BLaER1 (cell line): ENCODE measurements at regions not wholly inside any gene's neighbourhood (a gene's known extent, or its start where the extent isn't known, plus 50 kb on each side); places are given as distances from the start of the nearest gene placed in this dataset.

Source experiments
- H3K27ac ChIP-seq: shearing (Covaris generic); formaldehyde crosslinking; 2 replicates; pipeline ENCODE4 v1.8.1; 2022
- H3K27me3 ChIP-seq: shearing (Covaris generic); formaldehyde crosslinking; 2 replicates; pipeline ENCODE4 v1.8.1; 2022
- H3K36me3 ChIP-seq: shearing (Covaris generic); formaldehyde crosslinking; 2 replicates; pipeline ENCODE4 v1.8.1; 2022
- H3K4me1 ChIP-seq: shearing (Covaris generic); formaldehyde crosslinking; 2 replicates; pipeline ENCODE4 v1.8.1; 2022
- H3K4me2 ChIP-seq: shearing (Covaris generic); formaldehyde crosslinking; 2 replicates; pipeline ENCODE4 v1.8.1; 2022
- H3K4me3 ChIP-seq: shearing (Covaris generic); formaldehyde crosslinking; 2 replicates; pipeline ENCODE4 v1.8.1; 2022
- H3K9ac ChIP-seq: shearing (Covaris generic); formaldehyde crosslinking; 2 replicates; pipeline ENCODE4 v1.8.1; 2022
- H3K9me3 ChIP-seq: shearing (Covaris generic); formaldehyde crosslinking; 2 replicates; pipeline ENCODE4 v1.8.1; 2022
- H4K20me1 ChIP-seq: shearing (Covaris generic); formaldehyde crosslinking; 2 replicates; pipeline ENCODE4 v1.8.1; 2022
- Cebpa-rat ChIP-seq: shearing (Covaris generic); IDR thresholded peaks from 2 replicates; pipeline ENCODE4 v1.8.1; 2022

DNA sequence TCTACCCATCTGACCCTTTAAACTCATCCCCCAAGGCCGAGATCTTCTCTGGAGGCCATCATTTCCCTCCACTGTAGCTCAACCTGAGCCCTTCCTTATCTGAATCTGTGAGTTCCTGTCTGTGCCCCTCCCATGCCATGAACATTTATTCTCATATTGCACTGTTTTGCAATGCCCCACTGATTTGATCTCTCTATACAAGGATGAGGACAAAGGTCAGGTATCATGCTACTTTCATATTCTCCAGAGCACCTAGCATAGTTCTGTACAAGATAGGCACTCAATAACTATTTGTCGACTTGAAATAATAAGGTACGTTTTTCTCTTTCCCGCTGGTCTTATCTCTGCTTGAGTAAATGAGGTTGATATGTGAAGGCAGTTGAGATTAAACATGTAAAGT lies 135.5 kb downstream of the KLF5 start:
- Histone ChIP-seq H3K36me3 (no peaks in the 10 kb centered on the region), H3K4me3 (no peak overlapping the region), H4K20me1 (no peaks in the 10 kb centered on the region), H3K27ac (no peak overlapping the region), H3K4me2 (no peak overlapping the region), H3K9me3 (no peaks in the 10 kb centered on the region), H3K4me1 (no peaks in the 10 kb centered on the region), H3K9ac (no peak overlapping the region), H3K27me3 (no peaks in the 10 kb centered on the region)
- TF ChIP-seq Cebpa-rat, result no peak

DNA sequence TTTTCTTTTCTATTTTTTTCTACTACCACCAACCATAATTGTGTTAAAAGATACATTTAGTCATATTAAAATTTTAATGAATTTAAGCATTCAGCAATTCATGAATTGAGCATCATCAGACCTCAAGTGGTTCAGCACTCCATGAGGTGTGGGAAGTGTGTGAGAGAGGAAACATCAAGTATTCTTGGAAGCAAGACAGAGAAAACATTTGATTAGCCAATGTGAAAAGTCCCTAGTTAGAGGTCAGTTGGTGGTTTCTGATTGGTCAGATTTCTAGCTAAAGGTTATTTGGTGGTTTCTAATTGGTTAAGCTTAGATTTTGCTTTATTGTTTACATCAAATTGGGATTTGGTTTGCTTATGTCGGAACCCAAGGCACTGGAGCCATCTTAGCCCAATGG lies 134.7 kb downstream of the KLF5 start:
- Histone ChIP-seq H3K4me1 (no peaks in the 10 kb centered on the region), H3K27me3 (no peaks in the 10 kb centered on the region), H3K27ac (no peak overlapping the region), H4K20me1 (no peaks in the 10 kb centered on the region), H3K4me2 (no peak overlapping the region), H3K9ac (no peak overlapping the region), H3K9me3 (no peaks in the 10 kb centered on the region), H3K36me3 (no peaks in the 10 kb centered on the region), H3K4me3 (no peak overlapping the region)
- no peak for TF ChIP-seq Cebpa-rat

DNA sequence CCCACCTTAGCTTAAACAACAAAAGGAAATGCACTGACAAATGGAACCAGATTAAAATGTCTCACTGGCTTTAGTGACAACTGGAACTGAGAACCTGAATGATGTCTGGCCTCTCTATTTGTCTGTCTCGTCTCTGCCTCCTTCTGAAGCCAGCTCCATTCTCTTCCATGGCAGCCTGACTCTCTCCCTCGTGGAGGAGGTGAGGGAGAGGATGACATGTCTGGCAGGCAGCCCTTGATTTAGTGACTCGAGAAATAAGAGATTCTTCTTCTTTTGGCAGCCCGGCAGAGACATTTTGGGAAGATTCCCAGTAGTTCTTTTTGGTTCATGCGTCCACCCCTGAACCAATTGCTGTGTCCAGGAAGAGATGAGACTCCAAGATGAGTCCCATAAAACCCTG lies 131.7 kb downstream of the KLF5 start:
- no peaks in the 10 kb centered on the region for H4K20me1 ChIP-seq
- no peaks in the 10 kb centered on the region for H3K9me3 ChIP-seq
- H3K4me3 ChIP-seq, result no peak overlapping the region
- no peaks in the 10 kb centered on the region for H3K27me3 ChIP-seq
- no peak overlapping the region for H3K27ac ChIP-seq
- TF ChIP-seq Cebpa-rat, result no peak
- no peaks in the 10 kb centered on the region for H3K4me1 ChIP-seq
- no peak overlapping the region for H3K9ac ChIP-seq
- no peak overlapping the region for H3K4me2 ChIP-seq
- no peaks in the 10 kb centered on the region for H3K36me3 ChIP-seq

DNA sequence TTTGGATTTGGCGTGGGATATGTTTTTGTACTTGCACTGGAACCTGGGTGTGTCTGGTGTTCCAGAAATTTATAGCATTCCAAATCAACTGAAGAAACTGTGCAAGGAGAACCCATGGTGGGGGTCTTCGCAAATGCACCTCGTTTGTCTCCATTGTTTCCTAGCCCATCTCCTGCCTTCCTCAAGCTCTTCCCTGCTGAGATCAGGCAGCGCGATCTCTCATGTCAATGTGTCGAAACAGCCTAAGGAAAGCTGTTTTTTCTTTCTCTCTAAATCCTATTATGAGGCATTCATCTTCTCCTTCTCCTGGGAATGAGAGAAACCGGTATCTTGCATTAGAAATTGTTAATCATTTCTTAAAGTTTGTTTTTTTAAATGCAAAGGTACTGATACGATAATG lies 131.0 kb downstream of the KLF5 start:
- no peaks in the 10 kb centered on the region for H4K20me1 ChIP-seq
- H3K9ac ChIP-seq, result no peak overlapping the region
- no peaks in the 10 kb centered on the region for H3K4me1 ChIP-seq
- H3K27me3 ChIP-seq, result no peaks in the 10 kb centered on the region
- H3K4me3 ChIP-seq, result no peak overlapping the region
- H3K9me3 ChIP-seq, result no peaks in the 10 kb centered on the region
- H3K27ac ChIP-seq, result no peak overlapping the region
- H3K36me3 ChIP-seq, result no peaks in the 10 kb centered on the region
- H3K4me2 ChIP-seq, result no peak overlapping the region
- no peak for TF ChIP-seq Cebpa-rat

- TF ChIP-seq Cebpa-rat, result no peak
- no peaks in the 10 kb centered on the region for H4K20me1 ChIP-seq
- H3K9ac ChIP-seq, result no peak overlapping the region
- no peak overlapping the region for H3K27ac ChIP-seq
- H3K4me1 ChIP-seq, result no peaks in the 10 kb centered on the region
- no peak overlapping the region for H3K4me3 ChIP-seq
- H3K36me3 ChIP-seq, result no peaks in the 10 kb centered on the region
- H3K27me3 ChIP-seq, result no peaks in the 10 kb centered on the region
- H3K4me2 ChIP-seq, result no peak overlapping the region
- H3K9me3 ChIP-seq, result no peaks in the 10 kb centered on the region
Observed at GRCh38 chr13:73189362-73189761, 130.6 kb downstream of the KLF5 start.

GRCh38 chr13:73187106-73187505 lies 128.3 kb downstream of the KLF5 start:
- H3K4me2 ChIP-seq, result no peak overlapping the region
- no peak overlapping the region for H3K4me3 ChIP-seq
- H3K27ac ChIP-seq, result no peak overlapping the region
- H3K9me3 ChIP-seq, result no peaks in the 10 kb centered on the region
- no peak for TF ChIP-seq Cebpa-rat
- no peak overlapping the region for H3K9ac ChIP-seq
- no peaks in the 10 kb centered on the region for H3K36me3 ChIP-seq
- no peaks in the 10 kb centered on the region for H4K20me1 ChIP-seq
- no peaks in the 10 kb centered on the region for H3K4me1 ChIP-seq
- H3K27me3 ChIP-seq, result no peaks in the 10 kb centered on the region

DNA sequence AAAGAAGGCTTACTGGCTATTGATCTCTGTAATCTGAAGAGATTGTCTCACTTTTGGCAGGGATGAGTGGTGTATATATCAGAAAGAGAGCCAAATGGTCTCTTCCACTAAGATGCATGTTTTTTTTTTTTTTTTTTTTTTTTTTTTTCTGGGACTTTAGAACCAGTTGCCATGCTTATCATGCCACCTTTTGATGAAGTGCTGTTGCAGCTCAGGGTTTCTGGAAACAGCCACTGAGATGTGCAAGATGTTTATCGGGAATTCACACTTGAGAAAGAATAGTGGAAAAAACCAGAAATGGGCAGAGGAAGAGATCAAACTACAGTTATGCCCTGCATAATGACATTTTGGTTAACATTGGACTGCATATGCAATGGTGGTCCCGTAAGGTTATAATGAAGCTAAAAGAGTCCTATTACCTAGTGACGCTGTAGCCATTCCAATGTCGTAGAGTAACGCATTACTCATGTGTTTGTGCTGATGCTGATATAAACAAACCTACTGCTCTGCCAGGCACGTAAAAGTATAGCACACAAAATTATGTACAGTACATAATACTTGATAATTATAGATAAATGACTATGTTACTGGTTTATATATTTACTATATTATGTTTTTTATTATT lies 121.0 kb downstream of the KLF5 start:
- H3K4me2 ChIP-seq, result no peak overlapping the region
- no peak for TF ChIP-seq Cebpa-rat
- no peak overlapping the region for H3K4me3 ChIP-seq

GRCh38 chr13:73177916-73178565 lies 119.2 kb downstream of the KLF5 start:
- no peak overlapping the region for H3K4me2 ChIP-seq
- no peaks in the 10 kb centered on the region for H4K20me1 ChIP-seq
- H3K27ac ChIP-seq, result no peak overlapping the region
- no peak for TF ChIP-seq Cebpa-rat
- no peaks in the 10 kb centered on the region for H3K9me3 ChIP-seq
- no peaks in the 10 kb centered on the region for H3K36me3 ChIP-seq
- H3K9ac ChIP-seq, result no peak overlapping the region
- no peaks in the 10 kb centered on the region for H3K27me3 ChIP-seq
- no peak overlapping the region for H3K4me3 ChIP-seq
- no peaks in the 10 kb centered on the region for H3K4me1 ChIP-seq

More for the DNA sequence above, 121.0 kb downstream of the KLF5 start:
- no peaks in the 10 kb centered on the region for H3K4me1 ChIP-seq
- H3K9ac ChIP-seq, result no peak overlapping the region
- H3K27me3 ChIP-seq, result no peaks in the 10 kb centered on the region
- no peaks in the 10 kb centered on the region for H3K9me3 ChIP-seq
- H4K20me1 ChIP-seq, result no peaks in the 10 kb centered on the region
- no peak overlapping the region for H3K27ac ChIP-seq
- H3K36me3 ChIP-seq, result no peaks in the 10 kb centered on the region

DNA sequence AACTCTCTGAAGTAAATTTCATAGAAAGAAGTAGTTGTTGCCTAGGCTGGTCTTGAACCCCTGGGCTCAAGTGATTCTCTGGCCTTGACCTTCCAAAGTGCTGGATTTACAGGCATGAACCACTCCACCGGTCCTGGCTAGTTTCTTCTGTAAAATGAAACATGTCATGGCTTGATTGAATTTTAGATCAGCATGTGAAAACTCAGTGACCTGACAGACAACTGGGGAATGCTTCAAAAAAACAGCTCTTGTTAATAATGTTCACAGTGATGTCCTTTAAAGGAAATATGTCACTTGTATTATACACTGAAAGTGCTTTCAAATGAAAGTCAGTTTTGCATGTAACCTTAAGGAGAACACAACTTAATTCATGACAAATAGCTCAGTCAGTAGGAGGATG lies 118.2 kb downstream of the KLF5 start:
- Histone ChIP-seq H3K4me1 (no peaks in the 10 kb centered on the region), H3K9ac (no peak overlapping the region), H3K27ac (no peak overlapping the region), H4K20me1 (no peaks in the 10 kb centered on the region), H3K4me2 (no peak overlapping the region), H3K27me3 (no peaks in the 10 kb centered on the region), H3K36me3 (no peaks in the 10 kb centered on the region), H3K9me3 (no peaks in the 10 kb centered on the region), H3K4me3 (no peak overlapping the region)
- no peak for TF ChIP-seq Cebpa-rat

GRCh38 chr13:73174521-73175010 lies 115.8 kb downstream of the KLF5 start:
- no peaks in the 10 kb centered on the region for H3K36me3 ChIP-seq
- H4K20me1 ChIP-seq, result no peaks in the 10 kb centered on the region
- H3K4me2 ChIP-seq, result no peak overlapping the region
- no peak overlapping the region for H3K9ac ChIP-seq
- no peak overlapping the region for H3K4me3 ChIP-seq
- H3K9me3 ChIP-seq, result no peaks in the 10 kb centered on the region
- H3K4me1 ChIP-seq, result 0 out of 2 replicates have a peak, but pooled peaks cover 4% of the 10 kb centered on the region
- H3K27ac ChIP-seq, result no peak overlapping the region
- H3K27me3 ChIP-seq, result no peaks in the 10 kb centered on the region
- TF ChIP-seq Cebpa-rat, result no peak
